NB4 (cell line): ENCODE measurements at regions not wholly inside any gene's neighbourhood (a gene's known extent, or its start where the extent isn't known, plus 50 kb on each side); places are given as distances from the start of the nearest gene placed in this dataset.

Source experiments
- DNase-seq: peaks from one replicate; pipeline ENCODE4 v3.0.0; 2010; ENCODE audit warnings: low read depth
- H3K4me3 ChIP-seq: one replicate; pipeline ENCODE4 v1.5.1; 2011; ENCODE audit warnings: mild to moderate bottlenecking, low read depth, low read length, moderate library complexity
- CTCF ChIP-seq: IDR thresholded peaks from one replicate; pipeline ENCODE4 v1.5.1; 2012; ENCODE audit warnings: low read depth, low read length
- MAX ChIP-seq: IDR thresholded peaks from 2 replicates; pipeline ENCODE4 v1.6.1; 2011; ENCODE audit warnings: low read depth, low read length
- MYC ChIP-seq: IDR thresholded peaks from 2 replicates; pipeline ENCODE4 v1.6.1; 2011; ENCODE audit warnings: low read depth, low read length
- POLR2A ChIP-seq: IDR thresholded peaks from 2 replicates; pipeline ENCODE4 v1.6.1; 2011; ENCODE audit warnings: mild to moderate bottlenecking; ENCODE audit not compliant: insufficient read length; ENCODE audit errors: extremely low read depth

GRCh38 chr3:163476179-163476578 lies 1602.1 kb downstream of the SI start:
- no peak overlapping the region for H3K4me3 ChIP-seq
- TF ChIP-seq MAX: no peak
- no peak for TF ChIP-seq MYC
- no peak for TF ChIP-seq CTCF
- no peak for TF ChIP-seq POLR2A
- peak; percentile 8 for DNase-seq

GRCh38 chr3:163474766-163475165 lies 1603.5 kb downstream of the SI start:
- H3K4me3 ChIP-seq: no peak overlapping the region
- TF ChIP-seq CTCF (no peak), MYC (no peak), POLR2A (no peak), MAX (no peak)
- DNase-seq: no peak

- no peak for TF ChIP-seq POLR2A
- no peak for TF ChIP-seq CTCF
- TF ChIP-seq MYC: no peak
- TF ChIP-seq MAX: no peak
- H3K4me3 ChIP-seq: no peak overlapping the region
- no peak for DNase-seq
Measured at GRCh38 chr3:163468531-163469335, 1609.6 kb downstream of the SI start.

GRCh38 chr3:163462446-163462845 lies 1615.8 kb downstream of the SI start:
- DNase-seq: no peak
- no peak overlapping the region for H3K4me3 ChIP-seq
- TF ChIP-seq MYC (no peak), POLR2A (no peak), CTCF (no peak), MAX (no peak)

- TF ChIP-seq CTCF (no peak), MYC (no peak), POLR2A (no peak), MAX (no peak)
- DNase-seq: no peak
- no peak overlapping the region for H3K4me3 ChIP-seq
Measured at GRCh38 chr3:163450698-163451097, 1627.6 kb downstream of the SI start.
